SK-N-MC (cell line): ENCODE measurements at regions not wholly inside any gene's neighbourhood (a gene's known extent, or its start where the extent isn't known, plus 50 kb on each side); places are given as distances from the start of the nearest gene placed in this dataset.

ENCODE experiments used
- DNase-seq: peaks from one replicate; pipeline ENCODE4 v3.0.0-alpha.2; 2011; ENCODE audit warnings: low read depth, low spot score
- H3K27ac ChIP-seq: fragments of 200-600 bp; sonication (generic); 2 replicates; pipeline ENCODE4 v1.5.1; 2016; ENCODE audit warnings: mixed run types
- H3K36me3 ChIP-seq: fragments of 200-600 bp; sonication (generic); 2 replicates; pipeline ENCODE4 v1.6.1; 2017; ENCODE audit warnings: antibody characterized with exemption, low read length, mixed read lengths; ENCODE audit not compliant: insufficient read depth
- H3K4me3 ChIP-seq: fragments of 200-600 bp; sonication (generic); 2 replicates; pipeline ENCODE4 v1.5.1; 2016
- H3K9ac ChIP-seq: fragments of 200-600 bp; sonication (generic); 2 replicates; pipeline ENCODE4 v1.8.0; 2017; ENCODE audit warnings: mixed run types, mixed read lengths; ENCODE audit not compliant: insufficient read length
- H3K9me3 ChIP-seq: fragments of 200-600 bp; sonication (generic); 2 replicates; pipeline ENCODE4 v1.6.1; 2017; ENCODE audit warnings: low read depth, mild to moderate bottlenecking, antibody characterized with exemption, low read length, moderate library complexity, mixed read lengths
- EZH2 ChIP-seq: fragments of 200-600 bp; sonication (generic); IDR thresholded peaks from one replicate; pipeline ENCODE4 v1.6.1; 2017; ENCODE audit warnings: antibody characterized with exemption
- FOXP2 ChIP-seq: optimal IDR thresholded peaks from 2 replicates; pipeline ENCODE3; 2011; ENCODE audit warnings: mild to moderate bottlenecking, moderate library complexity; ENCODE audit not compliant: insufficient read depth; ENCODE audit errors: extremely low read length, control extremely low read depth
- POLR2AphosphoS5 ChIP-seq: IDR thresholded peaks from 2 replicates; pipeline ENCODE4 v1.6.1; 2012; ENCODE audit warnings: mild to moderate bottlenecking, low read depth, low read length, borderline replicate concordance

GRCh38 chr3:117820658-117821299 lies 1111.2 kb downstream of the TUSC7 start:
- Histone ChIP-seq H3K9me3 (no peaks in the 10 kb centered on the region), H3K27ac (no peak overlapping the region), H3K9ac (no peak overlapping the region), H3K4me3 (no peak overlapping the region), H3K36me3 (no peaks in the 10 kb centered on the region)
- no peak for DNase-seq
- TF ChIP-seq POLR2AphosphoS5 (no peak), EZH2 (no peak)

- H3K9me3 ChIP-seq = no peaks in the 10 kb centered on the region
- no peaks in the 10 kb centered on the region for H3K36me3 ChIP-seq
- no peak overlapping the region for H3K4me3 ChIP-seq
- DNase-seq = no peak
- H3K27ac ChIP-seq = no peak overlapping the region
- TF ChIP-seq EZH2 (no peak), FOXP2 (no peak), POLR2AphosphoS5 (no peak)
- no peak overlapping the region for H3K9ac ChIP-seq
Measured at GRCh38 chr3:117822416-117822815, 1112.8 kb downstream of the TUSC7 start.

GRCh38 chr3:117836296-117836695 lies 1126.7 kb downstream of the TUSC7 start:
- DNase-seq = no peak
- no peak overlapping the region for H3K4me3 ChIP-seq
- H3K9me3 ChIP-seq = no peaks in the 10 kb centered on the region
- TF ChIP-seq FOXP2 (no peak), EZH2 (no peak), POLR2AphosphoS5 (no peak)
- H3K36me3 ChIP-seq = no peaks in the 10 kb centered on the region
- no peak overlapping the region for H3K9ac ChIP-seq
- no peak overlapping the region for H3K27ac ChIP-seq

GRCh38 chr3:117837391-117837790 lies 1127.8 kb downstream of the TUSC7 start:
- H3K36me3 ChIP-seq = no peaks in the 10 kb centered on the region
- no peak overlapping the region for H3K27ac ChIP-seq
- H3K9me3 ChIP-seq = no peaks in the 10 kb centered on the region
- DNase-seq = no peak
- TF ChIP-seq EZH2 = no peak
- no peak for TF ChIP-seq FOXP2
- no peak for TF ChIP-seq POLR2AphosphoS5
- H3K4me3 ChIP-seq = no peak overlapping the region
- no peak overlapping the region for H3K9ac ChIP-seq

GRCh38 chr3:117842086-117842485 lies 1132.5 kb downstream of the TUSC7 start:
- Histone ChIP-seq H3K36me3 (no peaks in the 10 kb centered on the region), H3K27ac (no peak overlapping the region), H3K9ac (no peak overlapping the region), H3K4me3 (no peak overlapping the region), H3K9me3 (no peaks in the 10 kb centered on the region)
- DNase-seq = no peak
- no peak for TF ChIP-seq EZH2
- TF ChIP-seq POLR2AphosphoS5 = no peak
- no peak for TF ChIP-seq FOXP2

GRCh38 chr3:117843356-117843755 lies 1133.8 kb downstream of the TUSC7 start:
- TF ChIP-seq FOXP2 (no peak), EZH2 (no peak), POLR2AphosphoS5 (no peak)
- no peak for DNase-seq
- Histone ChIP-seq H3K9me3 (no peaks in the 10 kb centered on the region), H3K9ac (no peak overlapping the region), H3K4me3 (no peak overlapping the region), H3K27ac (no peak overlapping the region), H3K36me3 (no peaks in the 10 kb centered on the region)

DNA sequence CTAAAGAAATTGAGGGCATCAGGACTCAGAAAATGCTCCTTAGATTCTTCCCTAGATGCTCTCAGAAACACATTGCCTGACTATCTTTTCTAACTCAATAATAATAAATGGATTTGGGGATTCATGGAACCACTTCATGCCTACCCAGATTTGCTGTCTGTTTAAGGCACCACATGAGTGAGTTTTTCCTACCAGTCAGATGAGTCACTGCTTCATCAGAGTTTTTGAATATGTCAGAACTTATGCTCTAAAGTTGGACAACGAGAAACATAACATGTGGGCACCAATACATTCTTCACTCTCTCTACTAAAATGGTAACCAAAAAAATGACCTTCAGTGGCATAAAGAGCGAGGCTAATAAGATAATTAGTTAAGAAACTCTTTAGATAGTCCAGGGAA lies 1135.1 kb downstream of the TUSC7 start:
- Histone ChIP-seq H3K9ac (no peak overlapping the region), H3K36me3 (no peaks in the 10 kb centered on the region), H3K9me3 (no peaks in the 10 kb centered on the region), H3K27ac (no peak overlapping the region), H3K4me3 (no peak overlapping the region)
- DNase-seq = no peak
- no peak for TF ChIP-seq EZH2
- no peak for TF ChIP-seq FOXP2
- TF ChIP-seq POLR2AphosphoS5 = no peak

- Histone ChIP-seq H3K9ac (no peak overlapping the region), H3K4me3 (no peak overlapping the region), H3K27ac (no peak overlapping the region), H3K9me3 (no peaks in the 10 kb centered on the region), H3K36me3 (no peaks in the 10 kb centered on the region)
- TF ChIP-seq EZH2 = no peak
- no peak for TF ChIP-seq POLR2AphosphoS5
- TF ChIP-seq FOXP2 = no peak
- DNase-seq = no peak
Measured at GRCh38 chr3:117846238-117846637, 1136.7 kb downstream of the TUSC7 start.

DNA sequence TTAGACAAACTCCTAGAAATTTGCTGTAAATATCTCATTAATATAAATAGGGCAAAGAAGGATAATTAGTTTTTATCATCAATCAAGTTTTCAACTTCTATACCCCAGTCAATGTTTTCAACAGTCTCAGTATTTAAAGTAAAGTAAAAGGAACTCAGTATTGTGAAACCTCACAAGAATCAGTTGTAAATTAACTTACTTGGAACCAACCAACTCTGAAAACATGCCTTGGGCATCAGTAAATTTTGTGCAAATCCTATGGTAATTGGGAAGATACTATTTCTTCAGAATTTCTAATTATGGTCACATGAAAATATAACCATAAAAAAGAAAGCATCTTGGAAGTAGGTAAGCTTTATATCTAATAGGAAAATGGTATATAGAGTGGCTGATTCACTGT lies 1139.0 kb downstream of the TUSC7 start:
- H3K9ac ChIP-seq = no peak overlapping the region
- no peak for TF ChIP-seq EZH2
- no peak for TF ChIP-seq POLR2AphosphoS5
- TF ChIP-seq FOXP2 = no peak
- DNase-seq = no peak
- no peak overlapping the region for H3K27ac ChIP-seq
- no peak overlapping the region for H3K4me3 ChIP-seq
- no peaks in the 10 kb centered on the region for H3K36me3 ChIP-seq
- no peaks in the 10 kb centered on the region for H3K9me3 ChIP-seq
